ENCODE measurements at regions not wholly inside any gene's neighbourhood (a gene's known extent, or its start where the extent isn't known, plus 50 kb on each side); places are given as distances from the start of the nearest gene placed in this dataset.

GRCh38 chr14:81839056-81839455, 305.4 kb upstream of the SEL1L start:
- TF ChIP-seq CTCF (IDR thresholded peaks at IDR 0.05) (no peak), POLR2A (IDR thresholded peaks at IDR 0.05) (no peak)
